Fibroblast of mammary gland (primary cell): ENCODE measurements at regions not wholly inside any gene's neighbourhood (a gene's known extent, or its start where the extent isn't known, plus 50 kb on each side); places are given as distances from the start of the nearest gene placed in this dataset.

ENCODE experiments used
- DNase-seq: peaks from one replicate; pipeline ENCODE4 v3.0.0-alpha.2; 2010; ENCODE audit warnings: low read depth
- H3K4me3 ChIP-seq: 2 replicates; pipeline ENCODE4 v1.5.1; 2011; ENCODE audit warnings: low read depth, mild to moderate bottlenecking, low read length, moderate library complexity; ENCODE audit not compliant: control insufficient read depth
- TF ChIP-seq, protein P1 (sequence below): conservative IDR thresholded peaks from 2 replicates; pipeline ENCODE4 v1.5.1; 2011; ENCODE audit warnings: low read depth, low read length, inconsistent platforms; ENCODE audit not compliant: control insufficient read depth, insufficient read depth

DNA sequence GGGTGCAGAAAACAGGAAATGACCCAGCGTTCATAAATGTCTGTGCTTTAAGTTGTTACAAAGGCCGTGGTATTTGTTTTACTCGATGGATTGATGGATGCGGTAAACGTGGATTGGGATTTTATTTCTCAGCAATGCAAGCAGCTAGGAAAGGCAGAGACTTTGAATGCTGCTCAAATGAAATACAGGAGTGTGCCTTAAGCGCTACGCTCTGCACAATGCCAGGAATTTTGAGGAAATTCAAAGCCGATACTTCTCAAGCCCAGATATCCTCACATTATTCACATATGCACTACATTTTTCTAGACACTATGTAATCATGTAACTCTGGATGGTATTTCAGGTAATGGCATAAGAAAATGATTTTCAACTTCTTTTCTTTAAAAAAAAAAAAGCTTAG, 514.3 kb upstream of the ADARB2 start:
- no peak overlapping the region for H3K4me3 ChIP-seq
- TF ChIP-seq, protein P1, sequence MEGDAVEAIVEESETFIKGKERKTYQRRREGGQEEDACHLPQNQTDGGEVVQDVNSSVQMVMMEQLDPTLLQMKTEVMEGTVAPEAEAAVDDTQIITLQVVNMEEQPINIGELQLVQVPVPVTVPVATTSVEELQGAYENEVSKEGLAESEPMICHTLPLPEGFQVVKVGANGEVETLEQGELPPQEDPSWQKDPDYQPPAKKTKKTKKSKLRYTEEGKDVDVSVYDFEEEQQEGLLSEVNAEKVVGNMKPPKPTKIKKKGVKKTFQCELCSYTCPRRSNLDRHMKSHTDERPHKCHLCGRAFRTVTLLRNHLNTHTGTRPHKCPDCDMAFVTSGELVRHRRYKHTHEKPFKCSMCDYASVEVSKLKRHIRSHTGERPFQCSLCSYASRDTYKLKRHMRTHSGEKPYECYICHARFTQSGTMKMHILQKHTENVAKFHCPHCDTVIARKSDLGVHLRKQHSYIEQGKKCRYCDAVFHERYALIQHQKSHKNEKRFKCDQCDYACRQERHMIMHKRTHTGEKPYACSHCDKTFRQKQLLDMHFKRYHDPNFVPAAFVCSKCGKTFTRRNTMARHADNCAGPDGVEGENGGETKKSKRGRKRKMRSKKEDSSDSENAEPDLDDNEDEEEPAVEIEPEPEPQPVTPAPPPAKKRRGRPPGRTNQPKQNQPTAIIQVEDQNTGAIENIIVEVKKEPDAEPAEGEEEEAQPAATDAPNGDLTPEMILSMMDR, result no peak

DNA sequence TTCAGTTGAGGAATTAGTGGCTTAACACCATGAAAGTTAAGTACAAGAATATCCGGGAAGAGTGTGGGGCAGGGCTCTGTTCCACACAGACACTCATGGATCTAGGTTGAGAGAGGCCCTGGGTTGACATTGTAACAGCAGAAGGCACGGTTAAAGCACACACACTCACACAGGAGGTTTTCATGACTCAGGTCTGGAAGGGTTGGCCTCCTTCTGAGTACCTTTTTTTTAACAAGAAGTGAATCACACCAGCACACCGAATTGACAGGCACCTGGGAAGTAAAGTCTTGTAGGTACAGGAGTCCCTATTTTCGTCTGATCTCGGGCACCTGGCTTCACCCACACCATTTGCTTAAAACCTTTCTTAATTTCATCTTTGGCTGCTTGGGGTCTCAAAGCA, 509.4 kb upstream of the ADARB2 start:
- TF ChIP-seq, protein P1, result no peak
- no peak overlapping the region for H3K4me3 ChIP-seq
- no peak for DNase-seq

More for the DNA sequence above, 514.3 kb upstream of the ADARB2 start:
- no peak for DNase-seq

- no peak overlapping the region for H3K4me3 ChIP-seq
- no peak for DNase-seq
- TF ChIP-seq, protein P1, result no peak
Measured at GRCh38 chr10:2245580-2245979, 508.3 kb upstream of the ADARB2 start.

DNA sequence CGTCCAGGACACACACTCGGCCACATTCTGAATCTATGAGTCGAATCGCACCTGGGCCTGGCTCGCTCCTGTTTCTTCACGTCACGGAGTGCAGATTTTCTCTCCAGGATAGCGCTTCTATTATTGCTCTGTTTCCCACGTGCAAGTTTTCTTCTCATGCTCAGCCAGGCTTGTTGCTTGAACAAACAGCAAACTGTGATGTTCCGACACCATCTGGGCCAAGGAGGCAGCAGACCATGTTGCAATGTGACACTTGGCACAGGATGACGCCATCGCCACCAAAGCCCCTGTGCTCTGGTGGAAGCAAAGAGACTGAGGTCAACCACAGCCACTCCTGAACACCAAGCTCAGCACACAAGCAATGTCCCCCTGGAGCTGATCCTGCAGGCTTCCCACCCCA, 507.1 kb upstream of the ADARB2 start:
- no peak overlapping the region for H3K4me3 ChIP-seq
- DNase-seq, result no peak
- TF ChIP-seq, protein P1, result no peak

DNA sequence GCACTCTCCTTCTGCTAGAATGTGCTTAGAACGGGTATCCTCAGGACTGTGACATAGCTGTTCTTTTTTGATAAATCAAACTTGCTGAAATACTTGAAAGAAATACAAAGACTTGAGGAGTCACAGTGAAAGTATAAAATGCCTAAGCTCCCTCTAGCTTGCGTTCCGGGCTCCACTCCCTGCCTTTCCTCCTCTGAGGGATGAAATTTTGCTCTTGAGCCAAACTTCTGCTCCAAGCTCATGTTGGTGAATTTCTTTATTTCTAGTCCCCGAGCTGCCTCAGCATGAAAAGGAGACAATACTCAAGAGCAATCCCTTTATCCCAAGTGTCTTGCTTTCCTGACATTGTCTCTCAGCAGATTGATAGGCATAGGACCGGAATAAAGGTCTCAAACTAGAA, 499.6 kb upstream of the ADARB2 start:
- no peak overlapping the region for H3K4me3 ChIP-seq
- TF ChIP-seq, protein P1, result no peak
- DNase-seq, result no peak

- H3K4me3 ChIP-seq, result no peak overlapping the region
- no peak for DNase-seq
Measured at GRCh38 chr10:2232479-2232878, 495.2 kb upstream of the ADARB2 start.

More at GRCh38 chr10:2232479-2232878, 495.2 kb upstream of the ADARB2 start:
- TF ChIP-seq, protein P1, result no peak
